Ishikawa (cell line): ENCODE measurements at regions not wholly inside any gene's neighbourhood (a gene's known extent, or its start where the extent isn't known, plus 50 kb on each side); places are given as distances from the start of the nearest gene placed in this dataset.

ENCODE experiments used
- CEBPB ChIP-seq: IDR thresholded peaks from 2 replicates; pipeline ENCODE4 v1.6.1; 2012
- CREB1 ChIP-seq: IDR thresholded peaks from 2 replicates; pipeline ENCODE4 v1.6.1; 2012; ENCODE audit warnings: low read depth
- EGR1 ChIP-seq: IDR thresholded peaks from 2 replicates; pipeline ENCODE4 v1.6.1; 2012
- EP300 ChIP-seq: IDR thresholded peaks from 2 replicates; pipeline ENCODE4 v1.6.1; 2012; ENCODE audit warnings: borderline replicate concordance
- FOXM1 ChIP-seq: IDR thresholded peaks from 2 replicates; pipeline ENCODE4 v1.6.1; 2012; ENCODE audit warnings: low read depth, borderline replicate concordance
- NFIC ChIP-seq: IDR thresholded peaks from 2 replicates; pipeline ENCODE4 v1.6.1; 2012
- RAD21 ChIP-seq: IDR thresholded peaks from 2 replicates; pipeline ENCODE4 v1.6.1; 2012; ENCODE audit warnings: low read depth
- TAF1 ChIP-seq: IDR thresholded peaks from 2 replicates; pipeline ENCODE4 v1.6.1; 2012; ENCODE audit warnings: low read depth, mild to moderate bottlenecking
- TCF12 ChIP-seq: IDR thresholded peaks from 2 replicates; pipeline ENCODE4 v1.6.1; 2012; ENCODE audit warnings: low read depth
- TEAD4 ChIP-seq: IDR thresholded peaks from 2 replicates; pipeline ENCODE4 v1.6.1; 2012
- YY1 ChIP-seq: IDR thresholded peaks from 2 replicates; pipeline ENCODE4 v1.6.1; 2012; ENCODE audit warnings: low read depth
- ZBTB7A ChIP-seq: IDR thresholded peaks from 2 replicates; pipeline ENCODE4 v1.6.1; 2012; ENCODE audit warnings: low read depth
- TF ChIP-seq, protein P1 (sequence below): IDR thresholded peaks from 2 replicates; pipeline ENCODE4 v1.6.1; 2012
- TF ChIP-seq, protein P2 (sequence below): IDR thresholded peaks from 2 replicates; pipeline ENCODE4 v1.6.1; 2012
- TF ChIP-seq, protein P3 (sequence below): IDR thresholded peaks from 2 replicates; pipeline ENCODE4 v1.6.1; 2012; ENCODE audit warnings: low read depth, mild to moderate bottlenecking

DNA sequence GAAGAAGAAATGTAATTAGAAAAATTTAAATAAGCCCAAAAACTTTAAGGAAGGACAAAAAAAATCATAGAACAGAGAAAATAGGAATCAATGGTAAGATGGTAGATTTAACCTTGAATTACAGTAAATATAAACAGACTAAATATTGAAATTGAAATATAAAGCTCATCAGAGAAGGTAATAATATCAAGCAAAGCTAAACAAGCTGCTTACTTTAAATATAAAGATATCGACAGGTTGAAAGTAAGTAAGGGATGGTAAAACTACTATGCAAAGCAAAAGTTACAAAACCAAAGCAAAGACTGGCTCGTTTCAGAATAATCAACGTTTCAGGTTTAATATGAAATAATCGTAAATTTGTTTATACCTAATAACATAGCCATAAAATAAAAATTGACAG, 137.0 kb upstream of the KCNJ15 start:
- no peak for TF ChIP-seq TAF1
- no peak for TF ChIP-seq EP300
- no peak for TF ChIP-seq CEBPB
- TF ChIP-seq, protein P1, sequence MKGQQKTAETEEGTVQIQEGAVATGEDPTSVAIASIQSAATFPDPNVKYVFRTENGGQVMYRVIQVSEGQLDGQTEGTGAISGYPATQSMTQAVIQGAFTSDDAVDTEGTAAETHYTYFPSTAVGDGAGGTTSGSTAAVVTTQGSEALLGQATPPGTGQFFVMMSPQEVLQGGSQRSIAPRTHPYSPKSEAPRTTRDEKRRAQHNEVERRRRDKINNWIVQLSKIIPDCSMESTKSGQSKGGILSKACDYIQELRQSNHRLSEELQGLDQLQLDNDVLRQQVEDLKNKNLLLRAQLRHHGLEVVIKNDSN, result no peak
- no peak for TF ChIP-seq FOXM1
- no peak for TF ChIP-seq RAD21
- no peak for TF ChIP-seq ZBTB7A
- no peak for TF ChIP-seq TCF12
- TF ChIP-seq, protein P2, sequence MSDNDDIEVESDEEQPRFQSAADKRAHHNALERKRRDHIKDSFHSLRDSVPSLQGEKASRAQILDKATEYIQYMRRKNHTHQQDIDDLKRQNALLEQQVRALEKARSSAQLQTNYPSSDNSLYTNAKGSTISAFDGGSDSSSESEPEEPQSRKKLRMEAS, result no peak

DNA sequence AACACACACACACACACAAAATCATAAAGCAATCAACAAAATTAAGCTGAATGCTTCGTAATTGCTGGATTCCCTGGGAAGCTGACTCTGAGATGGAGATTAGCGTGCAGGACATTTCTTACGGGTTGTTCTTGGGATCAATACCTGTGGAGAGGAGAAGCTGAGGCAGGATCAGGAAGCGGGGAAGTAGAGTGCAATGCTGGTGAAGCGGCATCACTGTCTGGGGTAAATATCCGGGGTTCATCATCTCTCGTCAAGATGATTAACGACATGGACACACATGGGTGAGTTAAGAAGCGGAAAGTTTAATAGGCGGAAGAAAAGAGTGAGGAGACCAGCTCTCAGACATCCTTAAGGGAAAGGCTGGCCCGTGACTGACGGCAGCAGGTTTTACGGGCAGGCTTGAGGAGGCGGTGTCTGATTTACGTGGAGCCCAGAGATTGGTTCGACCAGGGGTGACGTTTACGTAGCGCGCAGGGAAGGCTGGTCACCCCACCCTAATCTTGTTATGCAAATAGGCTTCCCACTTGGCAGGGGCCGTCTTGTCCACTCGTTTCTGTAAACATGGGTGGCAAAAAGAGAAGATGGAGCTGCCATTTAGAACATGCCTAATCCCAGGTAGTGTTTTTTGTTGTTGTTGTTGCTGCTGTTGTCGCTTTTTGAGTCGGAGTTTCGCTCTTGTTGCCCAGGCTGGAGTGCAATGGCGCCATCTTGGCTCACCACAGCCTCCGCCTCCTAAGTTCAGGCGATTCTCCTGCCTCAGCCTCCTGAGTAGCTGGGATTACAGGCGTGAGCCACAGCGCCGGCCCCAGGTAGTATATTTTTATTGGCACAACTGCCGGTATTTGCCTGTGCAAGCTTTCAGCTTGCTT, 135.6 kb upstream of the KCNJ15 start:
- TF ChIP-seq, protein P3, sequence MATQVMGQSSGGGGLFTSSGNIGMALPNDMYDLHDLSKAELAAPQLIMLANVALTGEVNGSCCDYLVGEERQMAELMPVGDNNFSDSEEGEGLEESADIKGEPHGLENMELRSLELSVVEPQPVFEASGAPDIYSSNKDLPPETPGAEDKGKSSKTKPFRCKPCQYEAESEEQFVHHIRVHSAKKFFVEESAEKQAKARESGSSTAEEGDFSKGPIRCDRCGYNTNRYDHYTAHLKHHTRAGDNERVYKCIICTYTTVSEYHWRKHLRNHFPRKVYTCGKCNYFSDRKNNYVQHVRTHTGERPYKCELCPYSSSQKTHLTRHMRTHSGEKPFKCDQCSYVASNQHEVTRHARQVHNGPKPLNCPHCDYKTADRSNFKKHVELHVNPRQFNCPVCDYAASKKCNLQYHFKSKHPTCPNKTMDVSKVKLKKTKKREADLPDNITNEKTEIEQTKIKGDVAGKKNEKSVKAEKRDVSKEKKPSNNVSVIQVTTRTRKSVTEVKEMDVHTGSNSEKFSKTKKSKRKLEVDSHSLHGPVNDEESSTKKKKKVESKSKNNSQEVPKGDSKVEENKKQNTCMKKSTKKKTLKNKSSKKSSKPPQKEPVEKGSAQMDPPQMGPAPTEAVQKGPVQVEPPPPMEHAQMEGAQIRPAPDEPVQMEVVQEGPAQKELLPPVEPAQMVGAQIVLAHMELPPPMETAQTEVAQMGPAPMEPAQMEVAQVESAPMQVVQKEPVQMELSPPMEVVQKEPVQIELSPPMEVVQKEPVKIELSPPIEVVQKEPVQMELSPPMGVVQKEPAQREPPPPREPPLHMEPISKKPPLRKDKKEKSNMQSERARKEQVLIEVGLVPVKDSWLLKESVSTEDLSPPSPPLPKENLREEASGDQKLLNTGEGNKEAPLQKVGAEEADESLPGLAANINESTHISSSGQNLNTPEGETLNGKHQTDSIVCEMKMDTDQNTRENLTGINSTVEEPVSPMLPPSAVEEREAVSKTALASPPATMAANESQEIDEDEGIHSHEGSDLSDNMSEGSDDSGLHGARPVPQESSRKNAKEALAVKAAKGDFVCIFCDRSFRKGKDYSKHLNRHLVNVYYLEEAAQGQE, result no peak
- TF ChIP-seq FOXM1 (no peak), EP300 (no peak), YY1 (no peak), TAF1 (no peak), TEAD4 (no peak), EGR1 (no peak), NFIC (no peak), CEBPB (no peak), RAD21 (no peak), TCF12 (no peak), ZBTB7A (no peak), CREB1 (no peak)
- TF ChIP-seq, protein P1, result no peak
- TF ChIP-seq, protein P2, result no peak

DNA sequence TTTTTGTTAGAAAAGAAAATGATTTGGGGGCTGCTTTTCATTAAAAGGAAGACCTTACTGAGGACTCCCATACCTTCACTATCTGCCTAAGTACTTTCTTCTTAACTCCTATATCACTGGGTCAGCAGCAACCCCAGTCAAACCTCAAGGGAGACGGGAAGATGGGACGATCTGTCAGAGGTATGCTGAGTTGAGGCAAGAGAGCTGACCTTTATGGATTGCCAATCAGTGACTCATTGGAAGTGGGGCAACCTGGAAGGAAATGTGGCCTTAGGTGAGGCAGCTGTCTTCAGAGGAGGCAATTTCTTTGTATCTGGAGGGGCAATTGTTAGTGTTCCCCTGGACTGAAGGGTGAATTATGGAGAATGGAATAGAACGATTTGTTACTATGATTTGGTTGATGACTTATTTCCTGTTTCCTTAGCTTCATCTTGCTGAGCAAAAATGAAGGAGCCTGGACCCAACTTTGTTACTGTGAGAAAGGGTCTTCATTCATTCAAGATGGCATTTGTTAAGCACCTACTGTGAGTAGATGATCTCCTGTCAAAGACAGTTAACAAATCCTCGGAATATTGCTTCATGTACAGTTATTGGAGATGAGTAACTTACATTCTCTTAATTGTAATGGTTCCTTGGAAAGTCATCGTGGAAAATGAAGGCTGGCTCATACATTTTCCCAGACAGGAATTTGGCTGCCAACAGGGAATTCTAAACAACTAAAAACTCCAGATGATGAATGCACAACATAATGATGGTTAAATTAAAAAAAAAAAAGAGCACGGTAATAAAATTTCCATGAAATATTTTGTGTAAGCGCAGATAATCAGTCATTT, 134.7 kb upstream of the KCNJ15 start:
- TF ChIP-seq EP300, result no peak
- TF ChIP-seq TEAD4, result no peak
- no peak for TF ChIP-seq TCF12
- no peak for TF ChIP-seq RAD21
- TF ChIP-seq EGR1, result no peak
- TF ChIP-seq TAF1, result no peak
- TF ChIP-seq NFIC, result no peak
- TF ChIP-seq, protein P1, result no peak
- TF ChIP-seq YY1, result no peak
- TF ChIP-seq CREB1, result no peak

DNA sequence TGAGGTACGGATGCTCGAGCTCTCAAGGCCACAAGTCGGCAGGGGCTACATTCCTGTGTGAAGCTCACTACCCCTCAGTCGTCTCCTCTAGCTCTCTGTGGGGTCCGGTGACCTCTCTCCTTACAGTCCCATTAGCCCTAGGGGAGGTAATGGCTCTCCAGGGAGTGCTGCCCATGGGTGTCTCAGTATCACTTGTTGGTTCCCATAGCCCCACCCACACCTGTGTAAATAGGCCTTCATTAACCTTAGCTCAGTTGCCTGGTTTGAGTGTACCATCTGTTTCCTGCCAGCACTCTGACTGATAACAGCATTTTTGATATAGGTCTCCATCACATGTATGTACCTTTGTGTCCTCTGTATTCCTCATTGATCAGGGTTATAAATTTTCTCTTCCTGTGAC, 133.2 kb upstream of the KCNJ15 start:
- no peak for TF ChIP-seq CEBPB
- no peak for TF ChIP-seq TAF1
- TF ChIP-seq, protein P1, result no peak
- TF ChIP-seq YY1, result no peak
- no peak for TF ChIP-seq ZBTB7A
- no peak for TF ChIP-seq RAD21
- no peak for TF ChIP-seq EP300
- no peak for TF ChIP-seq TEAD4
- no peak for TF ChIP-seq TCF12
- TF ChIP-seq, protein P2, result no peak
- no peak for TF ChIP-seq CREB1
- TF ChIP-seq, protein P3, result no peak
- TF ChIP-seq NFIC, result no peak
- no peak for TF ChIP-seq FOXM1
